ENCODE measurements at regions not wholly inside any gene's neighbourhood (a gene's known extent, or its start where the extent isn't known, plus 50 kb on each side); places are given as distances from the start of the nearest gene placed in this dataset.
"Not testable (repeated sequence)": the region's sequence is repeated elsewhere in the genome, so short reads cannot be mapped to it uniquely, and the experiment has no call there.

DNA sequence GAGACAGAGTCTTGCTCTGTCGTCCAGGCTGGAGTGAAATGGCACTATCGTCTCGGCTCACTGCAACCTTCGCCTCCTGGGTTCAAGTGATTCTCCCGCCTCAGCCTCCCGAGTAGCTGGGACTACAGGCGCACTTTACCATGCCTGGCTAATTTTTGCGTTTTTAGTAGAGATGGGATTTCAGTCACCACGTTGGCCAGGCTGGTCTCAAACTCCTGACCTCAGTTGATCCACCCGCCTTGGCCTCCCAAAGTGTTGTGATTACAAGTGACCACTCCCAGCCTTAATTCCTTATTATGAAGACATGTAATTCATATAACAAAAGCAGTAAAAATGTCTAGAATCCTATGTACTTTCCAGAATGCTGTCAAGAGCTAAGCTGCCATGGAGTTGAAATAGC, 434.5 kb upstream of the ZNG1F start:
- DNase-seq (ENCODE audit: low read depth), result not testable (repeated sequence)

DNA sequence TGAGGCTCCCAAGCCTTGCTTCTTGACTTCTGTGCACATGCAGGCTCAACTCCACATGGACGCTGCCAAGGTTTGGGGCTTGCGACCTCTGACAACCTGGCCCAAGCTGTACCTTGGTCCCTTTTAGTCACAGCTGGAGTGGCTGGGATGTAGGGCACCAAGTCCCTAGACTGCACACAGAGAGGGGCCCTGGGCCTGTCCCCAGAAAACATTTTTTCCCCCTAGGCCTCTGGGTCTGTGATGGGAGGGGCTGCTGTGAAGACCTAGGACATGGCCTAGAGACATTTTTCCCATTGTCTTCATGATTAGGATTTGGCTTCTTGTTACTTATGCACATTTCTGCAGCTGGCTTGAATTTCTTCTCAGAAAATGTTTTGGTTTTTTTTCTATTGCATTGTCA, 430.1 kb upstream of the ZNG1F start:
- not testable (repeated sequence) for DNase-seq (ENCODE audit: low read depth)

DNA sequence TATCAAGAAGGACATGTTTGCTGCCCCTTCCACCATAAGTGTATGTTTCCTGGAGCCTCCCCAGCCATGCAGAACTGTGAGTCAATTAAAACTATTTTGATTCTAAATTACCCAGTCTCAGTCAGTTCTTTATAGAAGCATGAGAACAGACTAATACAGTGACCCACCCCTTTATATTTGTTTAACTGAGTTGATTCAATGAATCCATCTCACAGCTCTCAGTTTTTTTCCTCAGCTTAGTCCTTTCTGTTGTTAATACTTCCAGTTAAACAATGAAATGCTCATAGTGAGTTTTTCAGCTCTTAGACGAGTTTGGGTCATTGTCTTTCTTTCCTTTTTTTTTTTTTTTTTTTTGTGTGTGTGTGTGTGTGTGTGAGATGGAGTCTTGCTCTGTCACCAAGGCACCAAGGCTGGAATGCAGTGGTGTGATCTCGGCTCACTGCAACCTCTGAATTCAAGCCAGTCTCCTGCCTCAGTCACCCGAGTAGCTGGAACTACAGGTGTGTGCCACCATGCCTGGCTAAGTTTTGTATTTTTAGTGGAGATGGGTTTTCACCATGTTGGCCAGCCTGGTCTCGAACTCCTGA, 417.9 kb upstream of the ZNG1F start:
- not testable (repeated sequence) for DNase-seq (ENCODE audit: low read depth)

DNA sequence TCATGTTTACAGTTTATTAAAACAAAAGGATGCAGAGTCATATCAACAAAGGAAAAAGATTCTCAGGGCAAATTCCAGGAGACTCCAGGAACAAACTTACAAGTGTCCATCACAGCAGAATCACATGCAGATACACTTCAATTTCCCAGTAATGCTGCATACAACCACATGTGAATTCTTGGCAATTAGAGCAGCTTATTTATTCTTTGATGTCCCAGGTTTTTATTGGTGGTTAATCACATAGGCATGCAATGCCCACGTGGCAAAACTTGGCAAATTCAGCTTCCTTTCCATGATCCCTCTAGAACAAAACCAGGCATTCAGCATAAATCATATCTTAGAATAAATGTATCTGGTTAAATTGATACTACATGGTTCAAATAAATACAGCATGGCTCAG, 376.5 kb upstream of the ZNG1F start:
- not testable (repeated sequence) for DNase-seq (ENCODE audit: low read depth)

Measured in T follicular helper cell (primary cell).